HepG2 (cell line): ENCODE measurements at regions not wholly inside any gene's neighbourhood (a gene's known extent, or its start where the extent isn't known, plus 50 kb on each side); places are given as distances from the start of the nearest gene placed in this dataset.
"Not testable (repeated sequence)": the region's sequence is repeated elsewhere in the genome, so short reads cannot be mapped to it uniquely, and the experiment has no call there.

Experiments used
- CREB3 ChIP-seq: sonication (generic); formaldehyde crosslinking; IDR thresholded peaks from 2 replicates; pipeline ENCODE4 v1.5.0; 2020; ENCODE audit warnings: missing genetic modification reagents
- CTCF ChIP-seq: sonication (generic); formaldehyde crosslinking; IDR thresholded peaks from 2 replicates; pipeline ENCODE4 v1.5.0; 2020; ENCODE audit warnings: mild to moderate bottlenecking, missing genetic modification reagents, moderate library complexity
- EZH2 ChIP-seq: conservative IDR thresholded peaks from 2 replicates; pipeline ENCODE4 v1.6.1; 2012; ENCODE audit warnings: mild to moderate bottlenecking, low read depth, low read length, moderate library complexity
- GMEB1 ChIP-seq: sonication (generic); formaldehyde crosslinking; IDR thresholded peaks from 2 replicates; pipeline ENCODE4 v1.5.1; 2020; ENCODE audit warnings: missing genetic modification reagents, mild to moderate bottlenecking, borderline replicate concordance
- NR1H2 ChIP-seq: sonication (generic); formaldehyde crosslinking; IDR thresholded peaks from 2 replicates; pipeline ENCODE4 v1.8.1; 2022; ENCODE audit warnings: low read depth, missing genetic modification reagents, borderline replicate concordance
- PRDM10 ChIP-seq: sonication (generic); formaldehyde crosslinking; IDR thresholded peaks from 2 replicates; pipeline ENCODE4 v1.4.0; 2020; ENCODE audit warnings: low read depth, missing genetic modification reagents
- RBM22 ChIP-seq: fragments of 200-400 bp; formaldehyde crosslinking; optimal IDR thresholded peaks from 2 replicates; pipeline ENCODE3; 2017; ENCODE audit warnings: mild to moderate bottlenecking, low read length, moderate library complexity
- REST ChIP-seq, 2 experiments: IDR thresholded peaks; 2 replicates each; pipeline ENCODE4 v1.6.1; 2011 to 2012; ENCODE audit warnings: low read length in 2 of 2, borderline replicate concordance in 1 of 2, low read depth in 1 of 2, mild to moderate bottlenecking in 1 of 2, moderate library complexity in 1 of 2
- UBTF ChIP-seq: sonication (generic); formaldehyde crosslinking; IDR thresholded peaks from 2 replicates; pipeline ENCODE4 v1.4.0; 2020; ENCODE audit warnings: mild to moderate bottlenecking, missing genetic modification reagents
- ZNF510 ChIP-seq: sonication (generic); formaldehyde crosslinking; IDR thresholded peaks from 2 replicates; pipeline ENCODE4 v1.4.0; 2020; ENCODE audit warnings: low read depth, mild to moderate bottlenecking, missing genetic modification reagents
- ZNF770 ChIP-seq: sonication (generic); formaldehyde crosslinking; IDR thresholded peaks from 2 replicates; pipeline ENCODE4 v1.5.0; 2020; ENCODE audit warnings: mild to moderate bottlenecking, missing genetic modification reagents

GRCh38 chr18:22764005-22764404 is 169.1 kb upstream of the RBBP8 start:
- not testable (repeated sequence) for TF ChIP-seq EZH2; CREB3 (CRISPR knock-in tag); UBTF (CRISPR knock-in tag); ZNF770 (CRISPR knock-in tag); GMEB1; REST (IDR thresholded peaks at IDR 0.05; ENCODE audit: borderline replicate concordance in 1 of 2, low read depth in 1 of 2, low read length in 2 of 2); CTCF (CRISPR knock-in tag); RBM22; NR1H2 (CRISPR knock-in tag); PRDM10 (CRISPR knock-in tag); ZNF510 (CRISPR knock-in tag)
